ENCODE measurements at regions not wholly inside any gene's neighbourhood (a gene's known extent, or its start where the extent isn't known, plus 50 kb on each side); places are given as distances from the start of the nearest gene placed in this dataset.

DNA sequence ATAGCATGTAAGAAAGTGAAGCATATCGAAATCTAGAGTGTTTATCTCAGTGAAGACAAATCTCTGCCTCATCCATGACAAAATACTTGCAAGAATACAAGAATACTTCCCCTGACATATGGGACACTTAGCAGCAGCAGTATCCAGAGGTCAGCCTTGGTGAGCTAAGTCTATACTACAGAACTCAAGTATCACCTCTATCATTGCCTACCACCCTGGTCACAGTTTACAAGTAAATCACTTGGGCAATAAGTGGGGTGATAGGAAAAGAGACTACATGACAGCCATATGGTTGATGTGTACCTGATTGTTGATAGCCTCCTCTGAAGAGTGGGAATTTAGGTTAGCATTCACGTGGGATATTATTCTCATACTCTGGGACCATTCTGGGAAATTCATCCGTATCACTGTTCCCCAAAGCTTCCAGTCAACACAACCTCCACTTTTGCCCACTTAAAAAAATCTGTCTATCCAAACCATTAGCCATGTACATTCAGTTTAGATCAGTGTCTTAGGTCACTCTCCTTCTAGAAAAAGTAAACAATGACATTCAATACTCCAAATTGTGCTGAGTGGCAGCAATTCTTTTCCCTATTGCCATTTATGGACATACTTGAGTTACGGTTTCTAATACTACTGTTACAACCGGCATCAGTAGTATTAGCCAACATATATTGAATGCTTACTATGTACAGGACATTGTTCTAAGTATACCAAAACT is 118.2 kb upstream of the PRSS16 start:
- no peak for DNase-seq (ENCODE audit: low spot score)
- Mint-ChIP-seq H3K4me3 (no peak overlapping the region; the same call in 2 of the 3 replicates), H3K36me3 (ENCODE audit: low read depth) (peaks cover 2% of the 10 kb centered on the region; the same call in 1 of the 3 replicates), H3K9me3 (no peaks in the 10 kb centered on the region; the same call in 1 of the 3 replicates), H3K4me1 (peaks cover 37% of the 10 kb centered on the region; the same call in 2 of the 3 replicates), H3K27ac (peak overlapping the region; percentile 32; the same call in 1 of the 2 replicates), H3K27me3 (ENCODE audit: insufficient read depth, low read depth, poor library complexity) (no peaks in the 10 kb centered on the region)
- H3K79me2 ChIP-seq (replicated peaks; ENCODE audit: insufficient read depth): peaks cover 11% of the 10 kb centered on the region
- H2AFZ ChIP-seq: no peak overlapping the region
- H3F3A ChIP-seq (replicated peaks; ENCODE audit: low read depth): no peaks in the 10 kb centered on the region
- no peak for ATAC-seq
- no peak overlapping the region for H3K27ac ChIP-seq (ENCODE audit: low read depth)
- no peaks in the 10 kb centered on the region for H3K36me3 ChIP-seq (ENCODE audit: insufficient read depth)
- no peaks in the 10 kb centered on the region for H4K20me1 ChIP-seq (replicated peaks; ENCODE audit: insufficient read depth)
- H3K9me2 ChIP-seq (ENCODE audit: insufficient read depth): no peaks in the 10 kb centered on the region
- H3K4me3 ChIP-seq: 0 out of 2 replicates have a peak overlapping the region, but pooled peaks have one; percentile 73
- H3K27me3 ChIP-seq (ENCODE audit: insufficient read depth): no peaks in the 10 kb centered on the region
- peaks cover 15% of the 10 kb centered on the region for H3K4me1 ChIP-seq (ENCODE audit: insufficient read depth)
- no peak for TF ChIP-seq ZNF114 (CRISPR knock-in tag; IDR thresholded peaks at IDR 0.05)
- TF ChIP-seq, protein P1, sequence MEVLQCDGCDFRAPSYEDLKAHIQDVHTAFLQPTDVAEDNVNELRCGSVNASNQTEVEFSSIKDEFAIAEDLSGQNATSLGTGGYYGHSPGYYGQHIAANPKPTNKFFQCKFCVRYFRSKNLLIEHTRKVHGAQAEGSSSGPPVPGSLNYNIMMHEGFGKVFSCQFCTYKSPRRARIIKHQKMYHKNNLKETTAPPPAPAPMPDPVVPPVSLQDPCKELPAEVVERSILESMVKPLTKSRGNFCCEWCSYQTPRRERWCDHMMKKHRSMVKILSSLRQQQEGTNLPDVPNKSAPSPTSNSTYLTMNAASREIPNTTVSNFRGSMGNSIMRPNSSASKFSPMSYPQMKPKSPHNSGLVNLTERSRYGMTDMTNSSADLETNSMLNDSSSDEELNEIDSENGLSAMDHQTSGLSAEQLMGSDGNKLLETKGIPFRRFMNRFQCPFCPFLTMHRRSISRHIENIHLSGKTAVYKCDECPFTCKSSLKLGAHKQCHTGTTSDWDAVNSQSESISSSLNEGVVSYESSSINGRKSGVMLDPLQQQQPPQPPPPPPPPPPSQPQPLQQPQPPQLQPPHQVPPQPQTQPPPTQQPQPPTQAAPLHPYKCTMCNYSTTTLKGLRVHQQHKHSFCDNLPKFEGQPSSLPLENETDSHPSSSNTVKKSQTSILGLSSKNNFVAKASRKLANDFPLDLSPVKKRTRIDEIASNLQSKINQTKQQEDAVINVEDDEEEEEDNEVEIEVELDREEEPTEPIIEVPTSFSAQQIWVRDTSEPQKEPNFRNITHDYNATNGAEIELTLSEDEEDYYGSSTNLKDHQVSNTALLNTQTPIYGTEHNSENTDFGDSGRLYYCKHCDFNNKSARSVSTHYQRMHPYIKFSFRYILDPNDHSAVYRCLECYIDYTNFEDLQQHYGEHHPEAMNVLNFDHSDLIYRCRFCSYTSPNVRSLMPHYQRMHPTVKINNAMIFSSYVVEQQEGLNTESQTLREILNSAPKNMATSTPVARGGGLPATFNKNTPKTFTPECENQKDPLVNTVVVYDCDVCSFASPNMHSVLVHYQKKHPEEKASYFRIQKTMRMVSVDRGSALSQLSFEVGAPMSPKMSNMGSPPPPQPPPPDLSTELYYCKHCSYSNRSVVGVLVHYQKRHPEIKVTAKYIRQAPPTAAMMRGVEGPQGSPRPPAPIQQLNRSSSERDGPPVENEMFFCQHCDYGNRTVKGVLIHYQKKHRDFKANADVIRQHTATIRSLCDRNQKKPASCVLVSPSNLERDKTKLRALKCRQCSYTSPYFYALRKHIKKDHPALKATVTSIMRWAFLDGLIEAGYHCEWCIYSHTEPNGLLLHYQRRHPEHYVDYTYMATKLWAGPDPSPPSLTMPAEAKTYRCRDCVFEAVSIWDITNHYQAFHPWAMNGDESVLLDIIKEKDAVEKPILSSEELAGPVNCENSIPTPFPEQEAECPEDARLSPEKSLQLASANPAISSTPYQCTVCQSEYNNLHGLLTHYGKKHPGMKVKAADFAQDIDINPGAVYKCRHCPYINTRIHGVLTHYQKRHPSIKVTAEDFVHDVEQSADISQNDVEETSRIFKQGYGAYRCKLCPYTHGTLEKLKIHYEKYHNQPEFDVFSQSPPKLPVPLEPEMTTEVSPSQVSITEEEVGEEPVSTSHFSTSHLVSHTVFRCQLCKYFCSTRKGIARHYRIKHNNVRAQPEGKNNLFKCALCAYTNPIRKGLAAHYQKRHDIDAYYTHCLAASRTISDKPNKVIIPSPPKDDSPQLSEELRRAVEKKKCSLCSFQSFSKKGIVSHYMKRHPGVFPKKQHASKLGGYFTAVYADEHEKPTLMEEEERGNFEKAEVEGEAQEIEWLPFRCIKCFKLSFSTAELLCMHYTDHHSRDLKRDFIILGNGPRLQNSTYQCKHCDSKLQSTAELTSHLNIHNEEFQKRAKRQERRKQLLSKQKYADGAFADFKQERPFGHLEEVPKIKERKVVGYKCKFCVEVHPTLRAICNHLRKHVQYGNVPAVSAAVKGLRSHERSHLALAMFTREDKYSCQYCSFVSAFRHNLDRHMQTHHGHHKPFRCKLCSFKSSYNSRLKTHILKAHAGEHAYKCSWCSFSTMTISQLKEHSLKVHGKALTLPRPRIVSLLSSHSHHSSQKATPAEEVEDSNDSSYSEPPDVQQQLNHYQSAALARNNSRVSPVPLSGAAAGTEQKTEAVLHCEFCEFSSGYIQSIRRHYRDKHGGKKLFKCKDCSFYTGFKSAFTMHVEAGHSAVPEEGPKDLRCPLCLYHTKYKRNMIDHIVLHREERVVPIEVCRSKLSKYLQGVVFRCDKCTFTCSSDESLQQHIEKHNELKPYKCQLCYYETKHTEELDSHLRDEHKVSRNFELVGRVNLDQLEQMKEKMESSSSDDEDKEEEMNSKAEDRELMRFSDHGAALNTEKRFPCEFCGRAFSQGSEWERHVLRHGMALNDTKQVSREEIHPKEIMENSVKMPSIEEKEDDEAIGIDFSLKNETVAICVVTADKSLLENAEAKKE (CRISPR knock-in tag; IDR thresholded peaks at IDR 0.05): no peak
- no peak overlapping the region for H3K4me2 ChIP-seq

DNA sequence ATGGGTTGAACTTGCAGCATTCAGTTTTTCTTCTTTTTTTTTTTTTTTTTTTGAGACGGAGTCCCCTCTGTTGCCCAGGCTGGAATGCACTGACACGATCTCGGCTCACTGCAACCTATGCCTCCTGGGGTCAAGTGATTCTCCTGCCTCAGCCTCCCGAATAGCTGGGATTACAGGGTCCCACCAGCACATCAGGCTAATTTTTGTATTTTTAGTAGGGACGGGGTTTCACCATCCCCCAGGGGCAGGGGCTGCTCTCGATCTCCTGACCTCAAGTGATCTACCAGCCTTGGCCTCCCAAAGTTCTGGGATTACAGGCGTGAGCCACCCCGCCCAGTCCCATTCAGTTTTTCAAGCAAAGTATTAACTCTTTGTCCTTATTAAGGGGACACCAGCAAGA is 117.6 kb upstream of the PRSS16 start:
- H3K4me3 ChIP-seq: peak overlapping the region; percentile 73; the same call in 1 of the 2 replicates
- DNase-seq (ENCODE audit: low spot score): no peak
- H3K27ac Mint-ChIP-seq: no peak overlapping the region
- no peaks in the 10 kb centered on the region; the same call in 2 of the 3 replicates for H3K9me3 Mint-ChIP-seq
- peak overlapping the region; percentile 85 for H3K4me2 ChIP-seq
- TF ChIP-seq JUNB (IDR thresholded peaks at IDR 0.05; ENCODE audit: unreplicated experiment) (no peak), EZH2 (IDR thresholded peaks at IDR 0.05; ENCODE audit: low read depth, unreplicated experiment) (no peak), POLR2AphosphoS5 (IDR thresholded peaks at IDR 0.05; ENCODE audit: low read depth) (no peak)
- peaks cover 15% of the 10 kb centered on the region for H3K4me1 ChIP-seq (ENCODE audit: insufficient read depth)
- H3F3A ChIP-seq (replicated peaks; ENCODE audit: low read depth): no peaks in the 10 kb centered on the region
- peaks cover 37% of the 10 kb centered on the region; the same call in 2 of the 3 replicates for H3K4me1 Mint-ChIP-seq
- H3K36me3 Mint-ChIP-seq (ENCODE audit: low read depth): no peaks in the 10 kb centered on the region
- H3K36me3 ChIP-seq (ENCODE audit: insufficient read depth): no peaks in the 10 kb centered on the region
- H3K4me3 Mint-ChIP-seq: no peak overlapping the region; the same call in 2 of the 3 replicates
- no peak for ATAC-seq
- no peak overlapping the region for H3K27ac ChIP-seq (ENCODE audit: low read depth)
- no peaks in the 10 kb centered on the region for H3K27me3 ChIP-seq (ENCODE audit: insufficient read depth)
- peaks cover 11% of the 10 kb centered on the region for H3K79me2 ChIP-seq (replicated peaks; ENCODE audit: insufficient read depth)
- H2AFZ ChIP-seq: no peak overlapping the region
- no peaks in the 10 kb centered on the region for H4K20me1 ChIP-seq (replicated peaks; ENCODE audit: insufficient read depth)
- no peaks in the 10 kb centered on the region for H3K9me2 ChIP-seq (ENCODE audit: insufficient read depth)
- H3K27me3 Mint-ChIP-seq (ENCODE audit: insufficient read depth, low read depth, poor library complexity): peaks cover 3% of the 10 kb centered on the region
